A172 (cell line): ENCODE measurements at regions not wholly inside any gene's neighbourhood (a gene's known extent, or its start where the extent isn't known, plus 50 kb on each side); places are given as distances from the start of the nearest gene placed in this dataset.
"Not testable (repeated sequence)": the region's sequence is repeated elsewhere in the genome, so short reads cannot be mapped to it uniquely, and the experiment has no call there.

Experiments used
- DNase-seq: peaks from one replicate; pipeline ENCODE4 v3.0.0-alpha.2; 2015; ENCODE audit warnings: low spot score

- DNase-seq = no peak
These were observed 55.1 kb upstream of the F9 start for GRCh38 chrX:139475432-139475831.

- not testable (repeated sequence) for DNase-seq
These were observed 68.6 kb upstream of the F9 start for GRCh38 chrX:139461945-139462344.

- no peak for DNase-seq
These were observed 75.8 kb upstream of the F9 start for GRCh38 chrX:139454743-139455142.

GRCh38 chrX:139448996-139449395 is 81.5 kb upstream of the F9 start:
- DNase-seq = no peak

- no peak for DNase-seq
These were observed 83.7 kb upstream of the F9 start for GRCh38 chrX:139446832-139447231.

- peak; percentile 0 for DNase-seq
These were observed 100.6 kb upstream of the F9 start for GRCh38 chrX:139429913-139430312.

- DNase-seq = no peak
These were observed 107.4 kb upstream of the F9 start for GRCh38 chrX:139423186-139423585.

- DNase-seq = not testable (repeated sequence)
These were observed 132.3 kb upstream of the F9 start for GRCh38 chrX:139398258-139398657.

- no peak for DNase-seq
These were observed 142.3 kb upstream of the F9 start for GRCh38 chrX:139388254-139388653.

- DNase-seq = no peak
These were observed 148.0 kb upstream of the F9 start for GRCh38 chrX:139382529-139382928.

GRCh38 chrX:139376547-139376946 is 154.0 kb upstream of the F9 start:
- DNase-seq = not testable (repeated sequence)

GRCh38 chrX:139360356-139360755 is 170.2 kb upstream of the F9 start:
- DNase-seq = no peak

- DNase-seq = not testable (repeated sequence)
These were observed 187.9 kb upstream of the F9 start for GRCh38 chrX:139342594-139342991.

GRCh38 chrX:139341855-139342593 is 188.5 kb upstream of the F9 start:
- not testable (repeated sequence) for DNase-seq

GRCh38 chrX:139332441-139332840 is 198.1 kb upstream of the F9 start:
- DNase-seq = no peak

- DNase-seq = no peak
These were observed 203.2 kb upstream of the F9 start for GRCh38 chrX:139327355-139327754.

GRCh38 chrX:139324756-139325155 is 205.8 kb upstream of the F9 start:
- DNase-seq = no peak

GRCh38 chrX:139320661-139321354 is 209.7 kb upstream of the F9 start:
- not testable (repeated sequence) for DNase-seq

GRCh38 chrX:139306675-139307074 is 223.9 kb upstream of the F9 start:
- DNase-seq = not testable (repeated sequence)

GRCh38 chrX:139304471-139304870 is 226.1 kb upstream of the F9 start:
- peak; percentile 13 for DNase-seq

GRCh38 chrX:139299309-139299708 is 231.2 kb upstream of the F9 start:
- DNase-seq = no peak

GRCh38 chrX:139298437-139298836 is 232.1 kb upstream of the F9 start:
- DNase-seq = no peak

GRCh38 chrX:139297638-139298037 is 232.9 kb upstream of the F9 start:
- peak; percentile 0 for DNase-seq
